ENCODE measurements at regions not wholly inside any gene's neighbourhood (a gene's known extent, or its start where the extent isn't known, plus 50 kb on each side); places are given as distances from the start of the nearest gene placed in this dataset.
A peak's percentile ranks its signal among the peaks of the same experiment; 100 is the strongest.

DNA sequence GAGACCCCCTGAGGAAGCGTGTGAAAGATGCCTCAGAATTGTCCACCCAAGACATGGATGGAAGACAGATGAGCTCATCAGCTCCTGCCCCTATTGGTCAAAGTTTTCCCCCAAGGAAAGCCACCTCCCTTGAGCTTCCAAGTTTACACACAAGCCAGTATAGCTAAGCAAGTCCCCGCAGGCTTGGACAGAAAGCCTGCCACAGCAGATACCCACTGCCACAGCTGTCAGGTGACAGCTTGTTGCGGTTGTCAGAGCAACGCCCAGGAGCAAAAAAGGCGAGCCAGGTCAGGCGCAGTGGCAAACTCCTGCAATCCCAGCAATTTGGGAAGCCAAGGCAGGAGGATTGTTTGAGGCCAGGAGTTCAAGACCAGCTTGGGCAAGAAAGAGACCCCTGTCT, 60.9 kb upstream of the IFNAR2 start:
- TF ChIP-seq JUND (IDR thresholded peaks at IDR 0.05; ENCODE audit: low read depth): no peak
- DNase-seq (ENCODE audit: low read depth in 1 of 2, low spot score in 1 of 2): peak in 1 of 2 experiments; percentile 17
- in situ Hi-C loops (cut with HindIII; ENCODE audit: low pct_unique_long_range_greater_than_20kb, low sequenced_read_pairs): no loop called here

DNA sequence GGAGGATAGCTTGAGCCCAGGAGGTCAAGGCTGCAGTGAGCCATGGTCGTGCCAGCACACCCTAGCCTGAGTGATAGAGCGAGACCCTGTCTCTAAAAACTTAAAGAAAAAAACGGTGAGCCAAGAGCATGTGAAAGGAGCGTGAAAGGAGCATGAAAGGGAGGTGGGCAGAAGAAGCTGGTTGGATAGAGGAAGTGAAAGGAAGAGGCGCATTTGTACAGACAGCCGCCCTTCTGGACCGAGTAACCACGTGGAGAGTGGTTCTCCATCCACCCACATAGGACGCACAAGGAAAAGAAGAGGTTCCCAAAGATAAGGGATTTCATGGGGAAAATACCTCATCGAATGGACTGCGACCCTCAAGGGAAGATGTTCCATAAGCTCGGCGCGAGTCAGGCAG, 60.4 kb upstream of the IFNAR2 start:
- in situ Hi-C loops (cut with HindIII; ENCODE audit: low pct_unique_long_range_greater_than_20kb, low sequenced_read_pairs): no loop called here
- DNase-seq (ENCODE audit: low read depth in 1 of 2, low spot score in 1 of 2): peak in 1 of 2 experiments; percentile 20
- no peak for TF ChIP-seq JUND (IDR thresholded peaks at IDR 0.05; ENCODE audit: low read depth)

- TF ChIP-seq JUND (IDR thresholded peaks at IDR 0.05; ENCODE audit: low read depth): no peak
- in situ Hi-C loops (cut with HindIII; ENCODE audit: low pct_unique_long_range_greater_than_20kb, low sequenced_read_pairs): no loop called here
- no peak for DNase-seq (ENCODE audit: low read depth in 1 of 2, low spot score in 1 of 2)
These were observed 58.0 kb upstream of the IFNAR2 start for GRCh38 chr21:33171616-33172169.

GRCh38 chr21:33174756-33175155, 55.0 kb upstream of the IFNAR2 start:
- no peak for DNase-seq (ENCODE audit: low read depth in 1 of 2, low spot score in 1 of 2)
- TF ChIP-seq JUND (IDR thresholded peaks at IDR 0.05; ENCODE audit: low read depth): no peak
- in situ Hi-C loops (cut with HindIII; ENCODE audit: low pct_unique_long_range_greater_than_20kb, low sequenced_read_pairs): no loop called here
